WTC11 (cell line): ENCODE measurements at regions not wholly inside any gene's neighbourhood (a gene's known extent, or its start where the extent isn't known, plus 50 kb on each side); places are given as distances from the start of the nearest gene placed in this dataset.

Source experiments
- ATAC-seq: fragments of 200-7000 bp; cut with Tn5 transposase; 2 replicates; pipeline ENCODE4 v1.10.0; 2021; ENCODE audit warnings: mild to moderate bottlenecking, moderate library complexity
- CTCF ChIA-PET: fragments of 300-600 bp; sonication (Branson Sonifier 250); formaldehyde crosslinking; loops from one replicate; lab custom pipeline; 2021; ENCODE audit warnings: antibody characterized with exemption; lab: Charles Lee
- POLR2A ChIA-PET: fragments of 350-600 bp; sonication (Branson Sonifier 250); formaldehyde crosslinking; loops from one replicate; lab custom pipeline; 2021; ENCODE audit warnings: antibody characterized with exemption; lab: Charles Lee
- DNase-seq: peaks from one replicate; pipeline ENCODE4 v3.0.0; 2021; ENCODE audit warnings: low spot score
- H3K27ac Mint-ChIP-seq: 2 replicates; pipeline ENCODE4 v1.8.0; 2021; ENCODE audit warnings: mixed read lengths
- H3K27me3 Mint-ChIP-seq: 2 replicates; pipeline ENCODE4 v1.8.0; 2021; ENCODE audit warnings: low read depth, mild to moderate bottlenecking, moderate library complexity, mixed read lengths
- H3K36me3 Mint-ChIP-seq: 2 replicates; pipeline ENCODE4 v1.8.0; 2021; ENCODE audit warnings: mixed read lengths
- H3K4me1 Mint-ChIP-seq: 2 replicates; pipeline ENCODE4 v1.8.0; 2022; ENCODE audit warnings: mixed read lengths
- H3K4me3 Mint-ChIP-seq: 2 replicates; pipeline ENCODE4 v1.8.0; 2021; ENCODE audit warnings: mild to moderate bottlenecking, moderate library complexity, mixed read lengths
- H3K9me3 Mint-ChIP-seq: 2 replicates; pipeline ENCODE4 v1.8.0; 2021; ENCODE audit warnings: mixed read lengths
- CREM ChIP-seq: sonication (generic); formaldehyde crosslinking; IDR thresholded peaks from 2 replicates; pipeline ENCODE4 v1.8.1; 2022; ENCODE audit warnings: mild to moderate bottlenecking, missing genetic modification reagents, moderate library complexity
- ELF4 ChIP-seq: sonication (generic); formaldehyde crosslinking; IDR thresholded peaks from 2 replicates; pipeline ENCODE4 v1.8.1; 2022; ENCODE audit warnings: low read depth, mild to moderate bottlenecking, moderate library complexity, missing genetic modification reagents
- ESRRA ChIP-seq: sonication (generic); formaldehyde crosslinking; IDR thresholded peaks from 2 replicates; pipeline ENCODE4 v1.8.1; 2022; ENCODE audit warnings: mild to moderate bottlenecking, missing genetic modification reagents, borderline replicate concordance
- ETV6 ChIP-seq: sonication (generic); formaldehyde crosslinking; IDR thresholded peaks from 2 replicates; pipeline ENCODE4 v1.8.1; 2022; ENCODE audit warnings: mild to moderate bottlenecking, missing genetic modification reagents
- FOXJ3 ChIP-seq: sonication (generic); formaldehyde crosslinking; IDR thresholded peaks from 2 replicates; pipeline ENCODE4 v1.9.0; 2021; ENCODE audit warnings: missing genetic modification reagents, mild to moderate bottlenecking, borderline replicate concordance
- HMGA2 ChIP-seq: fragments of 250-450 bp; sonication (Bioruptor Pico); IDR thresholded peaks from 2 replicates; pipeline ENCODE4 v1.4.0; 2021; ENCODE audit warnings: mild to moderate bottlenecking, moderate library complexity
- IRF2 ChIP-seq: sonication (generic); formaldehyde crosslinking; IDR thresholded peaks from 2 replicates; pipeline ENCODE4 v1.8.0; 2022; ENCODE audit warnings: low read depth, missing genetic modification reagents, borderline replicate concordance
- KAT7 ChIP-seq: sonication (generic); formaldehyde crosslinking; IDR thresholded peaks from 2 replicates; pipeline ENCODE4 v1.8.1; 2023; ENCODE audit warnings: missing genetic modification reagents, mild to moderate bottlenecking, borderline replicate concordance
- NR1H2 ChIP-seq: sonication (generic); formaldehyde crosslinking; IDR thresholded peaks from 2 replicates; pipeline ENCODE4 v1.9.0; 2021; ENCODE audit warnings: mild to moderate bottlenecking, moderate library complexity, missing genetic modification reagents
- NR3C1 ChIP-seq: sonication (generic); formaldehyde crosslinking; conservative IDR thresholded peaks from 2 replicates; pipeline ENCODE4 v1.8.1; 2023; ENCODE audit warnings: low read depth, mild to moderate bottlenecking, missing genetic modification reagents
- SMAD3 ChIP-seq: sonication (generic); formaldehyde crosslinking; IDR thresholded peaks from 2 replicates; pipeline ENCODE4 v1.8.0; 2022; ENCODE audit warnings: missing genetic modification reagents, mild to moderate bottlenecking, borderline replicate concordance
- TP53 ChIP-seq: sonication (generic); formaldehyde crosslinking; IDR thresholded peaks from 2 replicates; pipeline ENCODE4 v1.8.1; 2023; ENCODE audit warnings: mild to moderate bottlenecking, missing genetic modification reagents
- USF1 ChIP-seq: sonication (generic); formaldehyde crosslinking; IDR thresholded peaks from 2 replicates; pipeline ENCODE4 v1.8.0; 2022; ENCODE audit warnings: mild to moderate bottlenecking, missing genetic modification reagents
- ZNF138 ChIP-seq: sonication (generic); formaldehyde crosslinking; conservative IDR thresholded peaks from 2 replicates; pipeline ENCODE4 v1.8.1; 2022; ENCODE audit warnings: mild to moderate bottlenecking, moderate library complexity, missing genetic modification reagents
- TF ChIP-seq, protein P1 (sequence below): fragments of 250-450 bp; sonication (Bioruptor Pico); IDR thresholded peaks from 2 replicates; pipeline ENCODE4 v2.1.2; 2022; ENCODE audit warnings: mild to moderate bottlenecking, moderate library complexity
- TF ChIP-seq, protein P2 (sequence below): sonication (generic); formaldehyde crosslinking; IDR thresholded peaks from 2 replicates; pipeline ENCODE4 v1.8.1; 2023; ENCODE audit warnings: mild to moderate bottlenecking, missing genetic modification reagents, moderate library complexity
- TF ChIP-seq, protein P3 (sequence below): fragments of 250-450 bp; sonication (Bioruptor Pico); IDR thresholded peaks from 2 replicates; pipeline ENCODE4 v1.9.0; 2021; ENCODE audit warnings: mild to moderate bottlenecking
- TF ChIP-seq, protein P4 (sequence below): sonication (generic); formaldehyde crosslinking; IDR thresholded peaks from 2 replicates; pipeline ENCODE4 v1.8.0; 2022; ENCODE audit warnings: mild to moderate bottlenecking, missing genetic modification reagents
- TF ChIP-seq, protein P5 (sequence below): fragments of 250-450 bp; sonication (Bioruptor Pico); conservative IDR thresholded peaks from 2 replicates; pipeline ENCODE4 v1.9.0; 2021; ENCODE audit warnings: mild to moderate bottlenecking
- TF ChIP-seq, protein P6 (sequence below): sonication (generic); formaldehyde crosslinking; IDR thresholded peaks from 2 replicates; pipeline ENCODE4 v1.8.1; 2022; ENCODE audit warnings: mild to moderate bottlenecking, missing genetic modification reagents, moderate library complexity, borderline replicate concordance

GRCh38 chr16:8241408-8241807 lies 348.9 kb downstream of the TMEM114 start:
- CTCF ChIA-PET: no interaction called here
- no peaks in the 10 kb centered on the region for H3K4me1 Mint-ChIP-seq
- POLR2A ChIA-PET: no interaction called here

More at GRCh38 chr16:8241408-8241807, 348.9 kb downstream of the TMEM114 start:
- Mint-ChIP-seq H3K4me3 (no peak overlapping the region), H3K9me3 (peaks cover 90% of the 10 kb centered on the region), H3K36me3 (peaks cover 79% of the 10 kb centered on the region), H3K27me3 (peaks cover 13% of the 10 kb centered on the region), H3K27ac (no peak overlapping the region)
- ATAC-seq: no peak
- no peak for DNase-seq
- TF ChIP-seq ELF4 (CRISPR knock-in tag) (no peak), ESRRA (CRISPR knock-in tag) (no peak), USF1 (CRISPR knock-in tag) (no peak), ETV6 (CRISPR knock-in tag) (no peak), FOXJ3 (no peak), NR1H2 (CRISPR knock-in tag) (no peak), TP53 (CRISPR knock-in tag) (no peak), NR3C1 (CRISPR knock-in tag) (no peak), SMAD3 (no peak), HMGA2 (CRISPR knock-in tag) (no peak), IRF2 (no peak), ZNF138 (CRISPR knock-in tag) (no peak), KAT7 (CRISPR knock-in tag) (no peak), CREM (CRISPR knock-in tag) (no peak)
- TF ChIP-seq, protein P1, sequence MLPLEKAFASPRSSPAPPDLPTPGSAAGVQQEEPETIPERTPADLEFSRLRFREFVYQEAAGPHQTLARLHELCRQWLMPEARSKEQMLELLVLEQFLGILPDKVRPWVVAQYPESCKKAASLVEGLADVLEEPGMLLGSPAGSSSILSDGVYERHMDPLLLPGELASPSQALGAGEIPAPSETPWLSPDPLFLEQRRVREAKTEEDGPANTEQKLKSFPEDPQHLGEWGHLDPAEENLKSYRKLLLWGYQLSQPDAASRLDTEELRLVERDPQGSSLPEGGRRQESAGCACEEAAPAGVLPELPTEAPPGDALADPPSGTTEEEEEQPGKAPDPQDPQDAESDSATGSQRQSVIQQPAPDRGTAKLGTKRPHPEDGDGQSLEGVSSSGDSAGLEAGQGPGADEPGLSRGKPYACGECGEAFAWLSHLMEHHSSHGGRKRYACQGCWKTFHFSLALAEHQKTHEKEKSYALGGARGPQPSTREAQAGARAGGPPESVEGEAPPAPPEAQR (CRISPR knock-in tag): no peak
- TF ChIP-seq, protein P2, sequence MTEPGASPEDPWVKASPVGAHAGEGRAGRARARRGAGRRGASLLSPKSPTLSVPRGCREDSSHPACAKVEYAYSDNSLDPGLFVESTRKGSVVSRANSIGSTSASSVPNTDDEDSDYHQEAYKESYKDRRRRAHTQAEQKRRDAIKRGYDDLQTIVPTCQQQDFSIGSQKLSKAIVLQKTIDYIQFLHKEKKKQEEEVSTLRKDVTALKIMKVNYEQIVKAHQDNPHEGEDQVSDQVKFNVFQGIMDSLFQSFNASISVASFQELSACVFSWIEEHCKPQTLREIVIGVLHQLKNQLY (CRISPR knock-in tag): no peak
- TF ChIP-seq, protein P3, sequence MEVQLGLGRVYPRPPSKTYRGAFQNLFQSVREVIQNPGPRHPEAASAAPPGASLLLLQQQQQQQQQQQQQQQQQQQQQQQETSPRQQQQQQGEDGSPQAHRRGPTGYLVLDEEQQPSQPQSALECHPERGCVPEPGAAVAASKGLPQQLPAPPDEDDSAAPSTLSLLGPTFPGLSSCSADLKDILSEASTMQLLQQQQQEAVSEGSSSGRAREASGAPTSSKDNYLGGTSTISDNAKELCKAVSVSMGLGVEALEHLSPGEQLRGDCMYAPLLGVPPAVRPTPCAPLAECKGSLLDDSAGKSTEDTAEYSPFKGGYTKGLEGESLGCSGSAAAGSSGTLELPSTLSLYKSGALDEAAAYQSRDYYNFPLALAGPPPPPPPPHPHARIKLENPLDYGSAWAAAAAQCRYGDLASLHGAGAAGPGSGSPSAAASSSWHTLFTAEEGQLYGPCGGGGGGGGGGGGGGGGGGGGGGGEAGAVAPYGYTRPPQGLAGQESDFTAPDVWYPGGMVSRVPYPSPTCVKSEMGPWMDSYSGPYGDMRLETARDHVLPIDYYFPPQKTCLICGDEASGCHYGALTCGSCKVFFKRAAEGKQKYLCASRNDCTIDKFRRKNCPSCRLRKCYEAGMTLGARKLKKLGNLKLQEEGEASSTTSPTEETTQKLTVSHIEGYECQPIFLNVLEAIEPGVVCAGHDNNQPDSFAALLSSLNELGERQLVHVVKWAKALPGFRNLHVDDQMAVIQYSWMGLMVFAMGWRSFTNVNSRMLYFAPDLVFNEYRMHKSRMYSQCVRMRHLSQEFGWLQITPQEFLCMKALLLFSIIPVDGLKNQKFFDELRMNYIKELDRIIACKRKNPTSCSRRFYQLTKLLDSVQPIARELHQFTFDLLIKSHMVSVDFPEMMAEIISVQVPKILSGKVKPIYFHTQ (CRISPR knock-in tag): no peak
- TF ChIP-seq, protein P4, sequence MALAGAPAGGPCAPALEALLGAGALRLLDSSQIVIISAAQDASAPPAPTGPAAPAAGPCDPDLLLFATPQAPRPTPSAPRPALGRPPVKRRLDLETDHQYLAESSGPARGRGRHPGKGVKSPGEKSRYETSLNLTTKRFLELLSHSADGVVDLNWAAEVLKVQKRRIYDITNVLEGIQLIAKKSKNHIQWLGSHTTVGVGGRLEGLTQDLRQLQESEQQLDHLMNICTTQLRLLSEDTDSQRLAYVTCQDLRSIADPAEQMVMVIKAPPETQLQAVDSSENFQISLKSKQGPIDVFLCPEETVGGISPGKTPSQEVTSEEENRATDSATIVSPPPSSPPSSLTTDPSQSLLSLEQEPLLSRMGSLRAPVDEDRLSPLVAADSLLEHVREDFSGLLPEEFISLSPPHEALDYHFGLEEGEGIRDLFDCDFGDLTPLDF (CRISPR knock-in tag): no peak
- TF ChIP-seq, protein P5, sequence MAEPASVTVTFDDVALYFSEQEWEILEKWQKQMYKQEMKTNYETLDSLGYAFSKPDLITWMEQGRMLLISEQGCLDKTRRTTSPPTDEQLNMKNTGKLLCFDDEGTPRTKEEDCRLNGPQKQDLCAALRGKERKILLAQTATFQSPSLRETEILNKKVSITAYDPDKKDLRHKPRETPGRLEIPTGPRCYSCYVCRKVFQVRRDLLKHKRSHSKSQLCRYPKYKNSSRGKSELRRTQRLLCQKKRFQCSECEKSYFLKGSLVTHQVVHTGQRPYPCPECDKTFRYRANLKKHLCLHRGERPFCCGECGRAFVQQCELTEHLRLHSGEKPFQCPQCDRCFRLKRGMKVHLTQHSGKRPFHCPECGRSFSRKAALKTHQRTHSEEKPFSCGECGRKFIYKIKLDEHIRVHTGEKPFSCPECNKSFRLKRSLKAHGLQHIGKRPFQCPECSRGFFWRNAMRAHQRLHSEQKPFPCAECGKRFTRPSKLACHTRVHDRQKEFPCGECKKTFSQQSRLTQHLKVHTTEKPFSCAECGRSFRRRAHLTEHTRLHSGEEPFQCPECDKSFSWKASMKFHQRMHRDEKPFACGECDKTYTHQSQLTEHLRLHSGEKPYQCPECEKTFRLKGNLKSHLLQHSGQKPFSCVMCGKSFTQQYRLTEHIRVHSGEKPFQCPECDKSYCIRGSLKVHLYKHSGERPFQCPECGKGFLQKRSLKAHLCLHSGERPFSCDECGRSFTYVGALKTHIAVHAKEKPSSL (CRISPR knock-in tag): no peak
- TF ChIP-seq, protein P6, sequence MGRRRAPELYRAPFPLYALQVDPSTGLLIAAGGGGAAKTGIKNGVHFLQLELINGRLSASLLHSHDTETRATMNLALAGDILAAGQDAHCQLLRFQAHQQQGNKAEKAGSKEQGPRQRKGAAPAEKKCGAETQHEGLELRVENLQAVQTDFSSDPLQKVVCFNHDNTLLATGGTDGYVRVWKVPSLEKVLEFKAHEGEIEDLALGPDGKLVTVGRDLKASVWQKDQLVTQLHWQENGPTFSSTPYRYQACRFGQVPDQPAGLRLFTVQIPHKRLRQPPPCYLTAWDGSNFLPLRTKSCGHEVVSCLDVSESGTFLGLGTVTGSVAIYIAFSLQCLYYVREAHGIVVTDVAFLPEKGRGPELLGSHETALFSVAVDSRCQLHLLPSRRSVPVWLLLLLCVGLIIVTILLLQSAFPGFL (CRISPR knock-in tag): no peak
